HG02852 (cell line): ENCODE measurements at regions not wholly inside any gene's neighbourhood (a gene's known extent, or its start where the extent isn't known, plus 50 kb on each side); places are given as distances from the start of the nearest gene placed in this dataset.

ENCODE experiments used
- ATAC-seq: cut with Tn5 transposase; IDR thresholded peaks from one replicate; pipeline ENCODE4 v1.9.1; 2021; ENCODE audit warnings: mild to moderate bottlenecking, moderate library complexity; ENCODE audit not compliant: unreplicated experiment

DNA sequence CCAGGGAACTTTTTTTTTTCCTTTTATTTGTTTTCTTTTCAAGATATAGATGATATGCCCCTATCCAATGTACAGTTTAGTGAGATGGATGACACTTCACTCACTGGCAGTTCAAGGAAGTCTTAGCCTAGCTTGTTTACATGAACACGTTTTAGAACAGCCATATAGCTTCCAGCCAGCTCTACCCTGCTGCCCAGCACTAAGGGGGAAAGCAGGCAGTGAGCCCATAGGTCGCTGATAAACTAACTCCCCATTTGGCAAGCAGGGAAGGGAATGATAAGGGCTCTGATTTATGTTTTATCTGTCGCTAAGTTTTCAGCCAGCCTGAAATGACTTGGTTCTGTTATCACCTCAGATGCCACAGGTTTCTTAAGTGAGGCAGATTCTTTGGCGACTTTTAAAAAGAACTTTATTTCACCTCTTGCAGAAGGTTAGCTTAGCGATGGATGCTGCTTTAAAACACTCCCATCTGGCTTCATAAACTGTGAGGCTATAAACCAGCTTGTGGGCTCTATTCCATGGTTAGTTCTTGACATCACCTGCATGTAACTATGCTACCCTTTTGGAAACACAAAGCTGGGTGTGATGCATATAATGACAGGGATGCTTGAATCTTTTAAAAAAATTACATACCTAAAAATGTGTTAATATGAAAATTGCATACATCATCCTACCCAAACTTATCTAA lies 348.4 kb downstream of the FBXO8 start:
- ATAC-seq, result no peak

GRCh38 chr4:173934201-173934600 lies 349.3 kb downstream of the FBXO8 start:
- no peak for ATAC-seq

GRCh38 chr4:173932701-173933100 lies 350.8 kb downstream of the FBXO8 start:
- ATAC-seq, result no peak

- ATAC-seq, result no peak
Observed at GRCh38 chr4:173930329-173930967, 353.0 kb downstream of the FBXO8 start.

DNA sequence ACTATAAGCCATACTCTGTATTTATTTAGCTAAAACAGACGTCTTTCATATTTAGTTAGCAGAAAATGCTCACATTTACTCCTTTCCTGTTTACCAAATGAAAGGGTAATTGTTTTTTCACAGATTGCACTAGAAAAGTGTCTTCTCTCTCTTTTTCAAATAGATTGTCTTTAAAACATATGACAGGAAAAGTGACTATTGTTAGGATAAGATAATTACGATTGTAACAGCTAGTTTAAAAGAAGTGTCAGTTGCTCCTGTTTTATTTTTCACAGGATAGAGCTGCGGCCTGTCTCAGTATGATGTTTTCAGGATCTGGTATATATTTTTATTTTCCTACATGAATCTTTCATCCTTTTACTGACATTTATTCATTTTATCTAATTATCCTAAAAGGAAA lies 353.5 kb downstream of the FBXO8 start:
- ATAC-seq, result no peak

DNA sequence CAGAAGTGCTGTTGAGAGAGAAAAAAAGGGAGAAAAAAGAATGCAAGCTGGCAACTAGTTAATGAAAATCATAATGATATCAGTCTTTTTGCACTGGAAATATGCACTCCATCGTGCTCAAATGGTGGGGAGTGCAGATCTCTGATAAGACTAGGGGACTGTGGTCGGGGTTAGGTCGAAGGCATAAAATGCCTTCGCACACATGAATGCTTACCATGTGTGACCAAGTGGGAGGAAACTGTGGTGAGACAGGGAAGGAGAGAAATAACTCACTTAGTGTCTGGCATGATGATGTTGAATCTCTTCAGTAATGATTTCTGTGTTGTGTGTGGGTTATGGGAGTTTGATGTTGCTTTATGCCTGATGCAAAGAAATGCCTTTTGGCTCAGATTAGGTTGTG lies 358.9 kb downstream of the FBXO8 start:
- peak; percentile 85 for ATAC-seq

DNA sequence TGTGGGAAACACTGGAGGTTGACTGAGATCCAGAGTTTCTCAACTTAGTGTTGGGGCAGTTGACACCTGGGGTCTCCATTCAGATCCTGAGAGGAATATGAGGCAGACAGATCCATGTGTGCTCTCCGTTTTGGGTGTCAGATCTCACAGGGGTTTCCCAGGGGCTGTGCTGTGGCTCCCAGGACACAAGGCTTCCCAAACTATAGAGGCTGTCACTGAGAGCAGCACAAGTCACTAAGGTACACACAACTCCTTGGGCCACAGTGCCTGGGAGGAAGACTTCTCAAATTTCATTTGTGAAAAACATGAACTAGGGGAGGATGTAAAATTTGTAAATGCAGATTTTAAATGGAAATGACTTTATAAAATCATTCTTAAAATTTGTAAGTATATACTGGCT lies 363.6 kb downstream of the FBXO8 start:
- no peak for ATAC-seq

DNA sequence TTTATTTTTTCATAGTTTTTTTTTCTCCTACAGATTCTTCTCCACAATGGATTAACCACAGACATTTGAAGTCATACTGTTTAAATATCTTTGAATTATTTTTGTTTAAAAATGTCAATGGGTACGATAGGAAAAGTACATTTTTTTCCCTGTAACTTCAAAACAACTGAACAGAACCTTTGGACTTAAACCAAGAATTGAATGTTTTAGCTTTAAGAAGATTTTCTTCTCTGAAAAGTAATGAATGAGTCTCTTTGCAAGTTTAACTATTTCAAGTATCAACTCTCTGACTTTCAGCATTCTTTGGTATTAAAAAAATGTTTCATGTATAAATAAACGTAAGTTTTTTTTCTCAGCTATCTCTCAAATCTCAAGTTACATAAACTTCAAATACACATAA lies 364.3 kb downstream of the FBXO8 start:
- no peak for ATAC-seq

DNA sequence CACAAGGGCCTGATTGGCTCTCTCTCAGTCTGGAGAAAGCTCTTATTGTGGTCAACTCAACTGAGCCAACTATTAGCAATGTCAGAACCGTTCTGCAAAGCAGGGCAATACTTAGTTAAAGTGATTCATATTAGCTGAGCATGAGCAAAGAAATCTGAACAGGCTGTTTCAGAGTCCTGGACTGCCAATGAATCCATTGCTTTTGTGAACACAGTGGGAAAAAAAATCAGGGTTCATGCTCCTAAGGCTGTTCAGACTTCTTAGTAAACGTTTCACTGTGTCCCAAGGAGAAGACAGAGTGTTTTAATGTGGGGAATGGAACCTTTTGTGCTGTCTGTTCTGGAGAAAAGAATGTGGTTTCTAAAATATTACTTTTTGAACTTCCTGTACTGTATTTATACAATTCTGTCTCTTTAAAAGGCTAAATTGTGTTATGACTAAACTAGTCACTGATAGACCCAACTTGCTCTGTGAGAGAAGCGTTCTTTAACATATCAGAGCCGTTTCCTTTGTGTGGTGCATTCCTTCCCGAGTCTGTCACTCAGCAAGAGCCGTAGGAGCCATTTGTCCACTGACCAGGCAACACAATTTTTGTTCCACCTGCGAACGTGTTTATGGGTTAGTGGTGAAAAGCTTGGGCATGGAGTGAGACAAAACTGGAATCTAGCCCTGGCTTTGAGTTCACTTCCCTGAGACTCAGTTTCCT lies 366.1 kb downstream of the FBXO8 start:
- ATAC-seq, result no peak

GRCh38 chr4:173913496-173913895 lies 370.0 kb downstream of the FBXO8 start:
- no peak for ATAC-seq

GRCh38 chr4:173912384-173912783 lies 371.1 kb downstream of the FBXO8 start:
- ATAC-seq, result no peak

DNA sequence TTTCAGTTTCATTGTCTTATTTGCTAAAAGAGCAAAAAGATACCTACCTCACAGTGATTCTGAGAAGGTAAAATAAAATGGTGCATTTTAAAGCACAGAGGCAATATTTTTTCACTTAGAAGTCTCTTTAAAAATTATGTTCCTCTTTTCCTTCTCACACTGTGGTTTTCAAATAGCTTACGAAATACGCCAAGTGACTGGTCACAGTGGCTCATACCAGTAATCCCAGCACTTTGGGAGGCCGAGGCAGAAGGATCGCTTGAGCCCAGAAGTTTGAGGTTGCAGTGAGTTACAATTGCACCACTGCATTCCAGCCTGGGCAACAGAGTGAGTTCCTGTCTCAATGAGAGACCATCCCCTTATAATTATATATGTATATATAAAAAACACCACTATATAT lies 372.6 kb downstream of the FBXO8 start:
- no peak for ATAC-seq

- ATAC-seq, result no peak
Observed at GRCh38 chr4:173909294-173909693, 374.2 kb downstream of the FBXO8 start.

DNA sequence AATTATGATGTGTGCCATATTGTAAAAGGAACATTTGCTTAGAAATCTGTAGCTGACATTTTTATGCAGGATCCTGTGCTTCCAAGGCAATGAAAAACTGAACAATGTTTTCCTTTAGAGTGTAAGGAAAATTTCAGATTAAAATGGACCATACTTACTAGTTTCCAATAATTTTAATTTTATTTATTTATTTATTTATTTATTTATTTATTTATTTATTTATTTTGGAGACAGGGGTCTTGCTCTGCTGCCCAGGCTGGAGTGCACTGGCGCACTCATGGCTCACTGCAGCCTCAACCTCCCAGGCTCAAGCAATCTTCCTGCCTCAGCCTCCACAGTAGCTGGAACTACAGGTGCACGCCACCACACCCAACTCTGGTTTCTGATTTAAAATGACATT lies 369.8 kb upstream of the HAND2 start:
- ATAC-seq, result no peak

GRCh38 chr4:173891072-173891471 lies 361.0 kb upstream of the HAND2 start:
- no peak for ATAC-seq

- no peak for ATAC-seq
Observed at GRCh38 chr4:173883821-173884220, 353.8 kb upstream of the HAND2 start.

DNA sequence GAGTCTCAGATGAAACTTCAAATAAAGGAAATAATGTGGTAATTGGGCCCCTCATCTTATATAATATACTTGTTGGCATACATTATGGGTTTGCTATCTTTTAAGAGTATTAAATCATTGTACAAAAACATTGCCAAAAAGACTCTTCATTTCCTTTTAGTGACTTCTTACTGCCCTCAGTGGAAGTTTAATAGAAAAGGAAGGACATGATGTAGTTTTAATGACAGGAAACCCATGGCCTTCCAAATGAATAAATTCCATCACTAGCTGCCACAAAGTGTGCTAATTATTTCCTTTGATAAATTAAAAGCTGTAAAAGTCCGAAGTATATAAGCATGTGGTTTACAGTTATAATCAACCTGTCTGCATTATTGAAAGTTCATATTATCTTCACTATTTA lies 350.9 kb upstream of the HAND2 start:
- no peak for ATAC-seq

GRCh38 chr4:173879509-173879908 lies 349.5 kb upstream of the HAND2 start:
- ATAC-seq, result no peak

- ATAC-seq, result no peak
Observed at GRCh38 chr4:173878701-173879100, 348.7 kb upstream of the HAND2 start.

DNA sequence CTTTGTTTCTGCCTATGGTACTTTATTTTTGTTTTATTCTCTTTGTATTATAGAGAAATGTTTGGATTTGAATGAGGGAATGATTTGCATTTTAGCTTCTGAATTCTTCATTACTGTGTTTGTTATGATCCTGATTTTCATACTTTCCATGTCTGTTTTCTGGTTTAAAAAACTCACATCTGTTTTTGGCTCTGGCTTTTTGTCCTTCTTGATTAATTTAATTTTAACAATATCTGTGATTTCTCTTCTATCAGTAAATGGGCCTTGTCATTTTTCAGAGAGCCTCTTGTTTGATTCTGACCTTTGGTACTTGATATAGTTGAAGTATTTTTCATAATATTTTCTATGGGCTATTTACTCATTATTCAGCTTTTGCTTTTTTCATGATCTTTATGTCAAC lies 341.6 kb upstream of the HAND2 start:
- no peak for ATAC-seq

GRCh38 chr4:173866322-173867026 lies 336.4 kb upstream of the HAND2 start:
- ATAC-seq, result no peak

DNA sequence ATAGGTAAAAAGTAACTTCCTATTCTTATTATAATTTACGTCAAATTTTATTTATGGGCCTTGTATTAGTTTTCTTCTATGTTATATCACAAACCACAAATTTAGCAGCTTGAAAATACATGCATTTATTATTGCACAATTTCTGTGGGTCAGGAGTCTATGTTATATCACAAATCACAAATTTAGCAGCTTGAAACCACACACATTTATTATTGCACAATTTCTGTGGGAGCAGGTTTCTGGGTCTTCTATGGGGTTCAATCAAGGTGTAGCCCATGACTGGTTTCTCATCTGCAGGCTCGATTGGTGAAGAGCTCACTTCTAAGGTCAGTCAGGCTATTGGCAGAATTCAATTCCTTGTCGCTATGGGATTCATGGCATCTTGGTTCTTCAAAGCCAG lies 332.7 kb upstream of the HAND2 start:
- ATAC-seq, result no peak
